H9 (cell line): ENCODE measurements at regions not wholly inside any gene's neighbourhood (a gene's known extent, or its start where the extent isn't known, plus 50 kb on each side); places are given as distances from the start of the nearest gene placed in this dataset.

Experiments
- DNase-seq: peaks from one replicate; pipeline ENCODE4 v3.0.0-alpha.2; 2017
- H2AFZ ChIP-seq: one replicate; pipeline ENCODE4 v1.6.1; 2013; ENCODE audit warnings: mild to moderate bottlenecking, low read length, control low read depth, moderate library complexity
- H2AK5ac ChIP-seq: 2 replicates; pipeline ENCODE4 v1.6.1; 2013; ENCODE audit warnings: low read length, control low read depth, mixed read lengths; ENCODE audit not compliant: insufficient read length
- H2BK120ac ChIP-seq: one replicate; pipeline ENCODE4 v1.6.1; 2013; ENCODE audit warnings: low read depth, mild to moderate bottlenecking, low read length, control low read depth, inconsistent platforms; ENCODE audit not compliant: poor library complexity, severe bottlenecking
- H2BK12ac ChIP-seq: 2 replicates; pipeline ENCODE4 v1.6.1; 2013; ENCODE audit warnings: low read length, control low read depth, mixed read lengths, low read depth; ENCODE audit not compliant: insufficient read length
- H2BK15ac ChIP-seq: 2 replicates; pipeline ENCODE4 v1.6.1; 2013; ENCODE audit warnings: low read depth, low read length, control low read depth
- H2BK20ac ChIP-seq: one replicate; pipeline ENCODE4 v1.6.1; 2013; ENCODE audit warnings: low read depth, mild to moderate bottlenecking, low read length, control low read depth, inconsistent platforms; ENCODE audit not compliant: poor library complexity, severe bottlenecking
- H2BK5ac ChIP-seq: 2 replicates; pipeline ENCODE4 v1.6.1; 2013; ENCODE audit warnings: low read length, control low read depth, mixed read lengths; ENCODE audit not compliant: insufficient read length
- H3K14ac ChIP-seq: 2 replicates; pipeline ENCODE4 v1.6.1; 2013; ENCODE audit warnings: low read length, control low read depth; ENCODE audit not compliant: insufficient read depth
- H3K18ac ChIP-seq: 2 replicates; pipeline ENCODE4 v1.6.1; 2013; ENCODE audit warnings: low read depth, mild to moderate bottlenecking, mixed read lengths, low read length, control low read depth; ENCODE audit not compliant: insufficient read length
- H3K23ac ChIP-seq: 2 replicates; pipeline ENCODE4 v1.6.1; 2013; ENCODE audit warnings: low read length, control low read depth, mixed read lengths, low read depth; ENCODE audit not compliant: insufficient read length
- H3K23me2 ChIP-seq: 2 replicates; pipeline ENCODE4 v1.6.1; 2013; ENCODE audit warnings: low read depth, mild to moderate bottlenecking, mixed read lengths, low read length, control low read depth; ENCODE audit not compliant: insufficient read length, poor library complexity, severe bottlenecking
- H3K27ac ChIP-seq: 2 replicates; pipeline ENCODE4 v1.5.1; 2013; ENCODE audit warnings: low read length, control low read depth, mixed read lengths, low read depth; ENCODE audit not compliant: insufficient read length
- H3K27me3 ChIP-seq: 2 replicates; pipeline ENCODE4 v1.6.1; 2013; ENCODE audit warnings: low read length, control low read depth, inconsistent platforms; ENCODE audit not compliant: insufficient read depth
- H3K4ac ChIP-seq: 2 replicates; pipeline ENCODE4 v1.6.1; 2013; ENCODE audit warnings: low read depth, mild to moderate bottlenecking, control low read depth, inconsistent platforms, low read length, moderate library complexity
- H3K4me1 ChIP-seq: 2 replicates; pipeline ENCODE4 v1.6.1; 2013; ENCODE audit warnings: low read length, control low read depth, inconsistent platforms; ENCODE audit not compliant: insufficient read depth
- H3K4me2 ChIP-seq: 2 replicates; pipeline ENCODE4 v1.6.1; 2013; ENCODE audit warnings: low read length, control low read depth, mixed read lengths; ENCODE audit not compliant: insufficient read length, insufficient read depth
- H3K56ac ChIP-seq: 2 replicates; pipeline ENCODE4 v1.6.1; 2013; ENCODE audit warnings: low read depth, mild to moderate bottlenecking, mixed read lengths, low read length, control low read depth; ENCODE audit not compliant: insufficient read length
- H3K79me1 ChIP-seq: 2 replicates; pipeline ENCODE4 v1.6.1; 2013; ENCODE audit warnings: low read depth, mild to moderate bottlenecking, moderate library complexity, low read length, control low read depth, inconsistent platforms; ENCODE audit not compliant: insufficient read depth, poor library complexity, severe bottlenecking
- H3K79me2 ChIP-seq: 2 replicates; pipeline ENCODE4 v1.6.1; 2013; ENCODE audit warnings: low read length, control low read depth, inconsistent platforms; ENCODE audit not compliant: insufficient read depth
- H3K9ac ChIP-seq: 2 replicates; pipeline ENCODE4 v1.6.1; 2013; ENCODE audit warnings: low read length, control low read depth, mixed read lengths; ENCODE audit not compliant: insufficient read length; ENCODE audit errors: extremely low read depth
- H3K9me3 ChIP-seq: one replicate; pipeline ENCODE4 v1.6.1; 2013; ENCODE audit warnings: low read depth, low read length, inconsistent platforms; ENCODE audit not compliant: control insufficient read depth
- H3T11ph ChIP-seq: one replicate; pipeline ENCODE4 v1.6.1; 2013; ENCODE audit warnings: mild to moderate bottlenecking, low read length, control low read depth, inconsistent platforms
- H4K20me1 ChIP-seq: one replicate; pipeline ENCODE4 v1.6.1; 2013; ENCODE audit not compliant: control insufficient read depth, insufficient read length, insufficient read depth
- H4K5ac ChIP-seq: 2 replicates; pipeline ENCODE4 v1.6.1; 2013; ENCODE audit warnings: low read depth, mild to moderate bottlenecking, mixed read lengths, low read length, control low read depth; ENCODE audit not compliant: insufficient read length
- H4K8ac ChIP-seq: replicated peaks from 2 replicates; pipeline ENCODE4 v1.6.1; 2013; ENCODE audit warnings: low read length, control low read depth, mixed read lengths, low read depth; ENCODE audit not compliant: insufficient read length
- H4K91ac ChIP-seq: 2 replicates; pipeline ENCODE4 v1.6.1; 2013; ENCODE audit warnings: low read depth, mild to moderate bottlenecking, moderate library complexity, mixed read lengths, low read length, control low read depth; ENCODE audit not compliant: insufficient read length
- H3K27ac Mint-ChIP-seq, 3 experiments: 2 replicates in 2 of 3; 3 replicates in 1 of 3; pipeline ENCODE4 v1.8.0; 2020 to 2021; ENCODE audit warnings: mixed read lengths in 3 of 3, mild to moderate bottlenecking in 1 of 3, moderate library complexity in 1 of 3
- H3K27me3 Mint-ChIP-seq: 2 replicates; pipeline ENCODE4 v1.8.0; 2021; ENCODE audit warnings: low read depth, mild to moderate bottlenecking, moderate library complexity, mixed read lengths
- H3K36me3 Mint-ChIP-seq, 3 experiments: 2 replicates in 2 of 3; 3 replicates in 1 of 3; pipeline ENCODE4 v1.8.0; 2020 to 2021; ENCODE audit warnings: low read depth in 3 of 3, mixed read lengths in 3 of 3; ENCODE audit not compliant: insufficient read depth in 1 of 3
- H3K4me1 Mint-ChIP-seq, 2 experiments: 2 replicates each; pipeline ENCODE4 v1.8.0; 2020; ENCODE audit warnings: mixed read lengths in 2 of 2
- H3K4me3 Mint-ChIP-seq, 2 experiments: 2 replicates in 1 of 2; 3 replicates in 1 of 2; pipeline ENCODE4 v1.8.0; 2020 to 2021; ENCODE audit warnings: mild to moderate bottlenecking in 2 of 2, mixed read lengths in 2 of 2, moderate library complexity in 1 of 2
- H3K9me3 Mint-ChIP-seq, 2 experiments: 2 replicates in 1 of 2; 3 replicates in 1 of 2; pipeline ENCODE4 v1.8.0; 2020; ENCODE audit warnings: mild to moderate bottlenecking in 2 of 2, mixed read lengths in 2 of 2, moderate library complexity in 1 of 2
- WGBS: extraction: QIAGEN DNeasy Blood & Tissue Kit; methylation state at CpG from one replicate; pipeline ENCODE4 v1.1.7; 2013; ENCODE audit warnings: missing lambda C conversion rate, low lambda C conversion rate, mixed read lengths; ENCODE audit not compliant: insufficient read length; ENCODE audit errors: extremely low coverage; 5-methylcytosine and 5-hydroxymethylcytosine counted together
- TF ChIP-seq, protein P1 (sequence below): fragments of 200-600 bp; sonication (generic); conservative IDR thresholded peaks from 3 replicates; pipeline ENCODE4 v1.8.0; 2021; ENCODE audit warnings: antibody characterized with exemption, mild to moderate bottlenecking

DNA sequence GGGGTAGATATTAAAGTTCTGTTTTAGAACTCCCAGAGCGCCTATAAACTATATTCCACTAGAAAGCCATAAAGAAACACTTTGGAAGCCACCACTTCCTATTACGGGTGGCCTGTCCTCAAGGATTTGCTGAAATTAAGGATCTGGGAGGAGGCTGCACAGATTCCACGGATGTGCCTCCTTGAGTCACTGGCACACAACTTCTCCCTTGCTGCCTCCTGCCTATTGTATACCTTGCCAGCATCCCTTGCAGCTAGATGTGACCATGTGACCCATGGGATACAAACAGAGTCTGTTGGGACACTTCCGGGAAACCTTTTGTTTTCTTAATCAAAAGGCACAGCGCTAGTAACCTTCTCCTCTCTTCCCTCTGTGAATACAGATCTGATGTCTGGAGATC, 263.0 kb downstream of the C16orf95 start:
- Histone ChIP-seq H2AK5ac (no peak overlapping the region), H3K23me2 (no peaks in the 10 kb centered on the region), H4K91ac (no peak overlapping the region), H4K8ac (no peak overlapping the region), H2BK15ac (no peak overlapping the region), H3K23ac (no peak overlapping the region), H3K18ac (no peak overlapping the region), H2BK120ac (no peak overlapping the region), H2AFZ (no peak overlapping the region), H3K4ac (no peak overlapping the region), H2BK20ac (no peak overlapping the region), H3K79me1 (no peaks in the 10 kb centered on the region), H3K9ac (no peak overlapping the region), H3K56ac (no peak overlapping the region), H3K27me3 (no peaks in the 10 kb centered on the region), H3K79me2 (no peaks in the 10 kb centered on the region), H4K5ac (no peak overlapping the region), H2BK5ac (no peak overlapping the region), H3K4me1 (no peaks in the 10 kb centered on the region), H3T11ph (no peak overlapping the region), H4K20me1 (no peaks in the 10 kb centered on the region), H3K14ac (no peak overlapping the region), H3K9me3 (no peaks in the 10 kb centered on the region), H3K4me2 (no peak overlapping the region), H3K27ac (no peak overlapping the region), H2BK12ac (no peak overlapping the region)
- peaks cover 4 to 16% of the 10 kb centered on the region in 2 experiments; a peak in 3 of 4 replicates for H3K4me1 Mint-ChIP-seq
- no CpG with 5 or more reads among the region's 5 CpGs for WGBS
- TF ChIP-seq, protein P1, sequence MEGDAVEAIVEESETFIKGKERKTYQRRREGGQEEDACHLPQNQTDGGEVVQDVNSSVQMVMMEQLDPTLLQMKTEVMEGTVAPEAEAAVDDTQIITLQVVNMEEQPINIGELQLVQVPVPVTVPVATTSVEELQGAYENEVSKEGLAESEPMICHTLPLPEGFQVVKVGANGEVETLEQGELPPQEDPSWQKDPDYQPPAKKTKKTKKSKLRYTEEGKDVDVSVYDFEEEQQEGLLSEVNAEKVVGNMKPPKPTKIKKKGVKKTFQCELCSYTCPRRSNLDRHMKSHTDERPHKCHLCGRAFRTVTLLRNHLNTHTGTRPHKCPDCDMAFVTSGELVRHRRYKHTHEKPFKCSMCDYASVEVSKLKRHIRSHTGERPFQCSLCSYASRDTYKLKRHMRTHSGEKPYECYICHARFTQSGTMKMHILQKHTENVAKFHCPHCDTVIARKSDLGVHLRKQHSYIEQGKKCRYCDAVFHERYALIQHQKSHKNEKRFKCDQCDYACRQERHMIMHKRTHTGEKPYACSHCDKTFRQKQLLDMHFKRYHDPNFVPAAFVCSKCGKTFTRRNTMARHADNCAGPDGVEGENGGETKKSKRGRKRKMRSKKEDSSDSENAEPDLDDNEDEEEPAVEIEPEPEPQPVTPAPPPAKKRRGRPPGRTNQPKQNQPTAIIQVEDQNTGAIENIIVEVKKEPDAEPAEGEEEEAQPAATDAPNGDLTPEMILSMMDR = no peak
- no peak overlapping the region for H3K4me3 Mint-ChIP-seq
- H3K27me3 Mint-ChIP-seq = peaks cover 27% of the 10 kb centered on the region
- no peak overlapping the region for H3K27ac Mint-ChIP-seq
- H3K36me3 Mint-ChIP-seq = peaks cover 6 to 11% (median 7%) of the 10 kb centered on the region in 3 experiments; a peak in 6 of 7 replicates
- no peak for DNase-seq
- H3K9me3 Mint-ChIP-seq = peaks cover 8 to 10% of the 10 kb centered on the region in 2 experiments; a peak in 4 of 5 replicates
